GM18498 (cell line): ENCODE measurements at regions not wholly inside any gene's neighbourhood (a gene's known extent, or its start where the extent isn't known, plus 50 kb on each side); places are given as distances from the start of the nearest gene placed in this dataset.

Experiments used
- ATAC-seq: cut with Tn5 transposase; IDR thresholded peaks from one replicate; pipeline ENCODE4 v1.9.1; 2021; ENCODE audit warnings: mild to moderate bottlenecking, moderate library complexity; ENCODE audit not compliant: unreplicated experiment

GRCh38 chr14:82419933-82420332 is 886.3 kb upstream of the SEL1L start:
- no peak for ATAC-seq

- ATAC-seq, result no peak
Measured at GRCh38 chr14:82420871-82421270, 887.2 kb upstream of the SEL1L start.

- ATAC-seq, result no peak
Measured at GRCh38 chr14:82421286-82421685, 887.6 kb upstream of the SEL1L start.

- ATAC-seq, result no peak
Measured at GRCh38 chr14:82422230-82422629, 888.6 kb upstream of the SEL1L start.

GRCh38 chr14:82425261-82425660 is 891.6 kb upstream of the SEL1L start:
- ATAC-seq, result no peak

- ATAC-seq, result no peak
Measured at GRCh38 chr14:82431031-82431430, 897.4 kb upstream of the SEL1L start.

- no peak for ATAC-seq
Measured at GRCh38 chr14:82432301-82433105, 898.9 kb upstream of the SEL1L start.

GRCh38 chr14:82438436-82438835 is 904.8 kb upstream of the SEL1L start:
- no peak for ATAC-seq

GRCh38 chr14:82441270-82441669 is 907.6 kb upstream of the SEL1L start:
- ATAC-seq, result no peak

GRCh38 chr14:82445810-82446570 is 912.3 kb upstream of the SEL1L start:
- no peak for ATAC-seq

GRCh38 chr14:82447586-82447985 is 913.9 kb upstream of the SEL1L start:
- no peak for ATAC-seq

GRCh38 chr14:82449926-82450468 is 916.3 kb upstream of the SEL1L start:
- no peak for ATAC-seq

GRCh38 chr14:82451675-82452074 is 918.0 kb upstream of the SEL1L start:
- ATAC-seq, result no peak

- no peak for ATAC-seq
Measured at GRCh38 chr14:82482345-82482744, 948.7 kb upstream of the SEL1L start.

GRCh38 chr14:82488473-82488872 is 954.8 kb upstream of the SEL1L start:
- no peak for ATAC-seq

GRCh38 chr14:82490397-82490796 is 956.7 kb upstream of the SEL1L start:
- no peak for ATAC-seq

GRCh38 chr14:82492157-82492556 is 958.5 kb upstream of the SEL1L start:
- ATAC-seq, result no peak

GRCh38 chr14:82500222-82500621 is 966.6 kb upstream of the SEL1L start:
- ATAC-seq, result no peak

- ATAC-seq, result no peak
Measured at GRCh38 chr14:82501554-82501953, 967.9 kb upstream of the SEL1L start.

GRCh38 chr14:82502043-82502442 is 968.4 kb upstream of the SEL1L start:
- no peak for ATAC-seq

GRCh38 chr14:82504894-82505293 is 971.2 kb upstream of the SEL1L start:
- ATAC-seq, result no peak

- ATAC-seq, result no peak
Measured at GRCh38 chr14:82510007-82510406, 976.4 kb upstream of the SEL1L start.
